ENCODE measurements at regions not wholly inside any gene's neighbourhood (a gene's known extent, or its start where the extent isn't known, plus 50 kb on each side); places are given as distances from the start of the nearest gene placed in this dataset.
A peak's percentile ranks its signal among the peaks of the same experiment; 100 is the strongest.

- intact Hi-C loops (cut with DNase I; ENCODE audit: low total_unique reads): no loop called here
- WGBS, 2 donors: 89 to 90% methylated on average over 9 of the region's 9 CpGs
- TF ChIP-seq POLR2A (IDR thresholded peaks at IDR 0.05): no peak
- TF ChIP-seq, protein P1, sequence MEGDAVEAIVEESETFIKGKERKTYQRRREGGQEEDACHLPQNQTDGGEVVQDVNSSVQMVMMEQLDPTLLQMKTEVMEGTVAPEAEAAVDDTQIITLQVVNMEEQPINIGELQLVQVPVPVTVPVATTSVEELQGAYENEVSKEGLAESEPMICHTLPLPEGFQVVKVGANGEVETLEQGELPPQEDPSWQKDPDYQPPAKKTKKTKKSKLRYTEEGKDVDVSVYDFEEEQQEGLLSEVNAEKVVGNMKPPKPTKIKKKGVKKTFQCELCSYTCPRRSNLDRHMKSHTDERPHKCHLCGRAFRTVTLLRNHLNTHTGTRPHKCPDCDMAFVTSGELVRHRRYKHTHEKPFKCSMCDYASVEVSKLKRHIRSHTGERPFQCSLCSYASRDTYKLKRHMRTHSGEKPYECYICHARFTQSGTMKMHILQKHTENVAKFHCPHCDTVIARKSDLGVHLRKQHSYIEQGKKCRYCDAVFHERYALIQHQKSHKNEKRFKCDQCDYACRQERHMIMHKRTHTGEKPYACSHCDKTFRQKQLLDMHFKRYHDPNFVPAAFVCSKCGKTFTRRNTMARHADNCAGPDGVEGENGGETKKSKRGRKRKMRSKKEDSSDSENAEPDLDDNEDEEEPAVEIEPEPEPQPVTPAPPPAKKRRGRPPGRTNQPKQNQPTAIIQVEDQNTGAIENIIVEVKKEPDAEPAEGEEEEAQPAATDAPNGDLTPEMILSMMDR (IDR thresholded peaks at IDR 0.05): no peak
- DNase-seq (ENCODE audit: low spot score in 2 of 2): peak in 1 of 2 donors; percentile 60
- H3K4me3 ChIP-seq (ENCODE audit: low read depth, poor library complexity, severe bottlenecking): no peak overlapping the region
Measured at GRCh38 chr5:3654515-3654914, 58.9 kb downstream of the IRX1 start.

DNA sequence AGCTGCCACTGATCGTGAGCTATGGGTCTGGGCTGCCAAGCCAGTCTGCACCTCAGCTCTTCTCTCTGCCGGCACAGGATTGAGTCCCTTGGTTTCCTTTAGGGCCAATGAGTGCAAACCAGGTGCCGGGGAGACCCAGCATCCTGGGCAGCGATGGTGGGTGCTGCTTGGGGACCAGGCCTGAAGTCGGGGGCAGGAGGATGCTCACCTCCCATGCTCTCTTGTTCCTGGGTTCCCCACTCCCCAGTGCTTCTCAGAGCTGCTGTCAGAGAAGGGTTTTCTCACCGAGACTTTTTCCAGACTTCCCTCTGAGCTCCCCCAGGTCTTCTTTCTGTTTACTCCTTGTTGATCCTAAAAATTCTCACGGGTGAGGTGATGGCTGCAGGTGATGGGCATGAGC is 61.2 kb downstream of the IRX1 start:
- H3K4me3 ChIP-seq (ENCODE audit: low read depth, poor library complexity, severe bottlenecking): no peak overlapping the region
- intact Hi-C loops (cut with DNase I; ENCODE audit: low total_unique reads): no loop called here
- WGBS, 2 donors: 79 to 86% methylated on average over 6 of the region's 7 CpGs
- peak in 1 of 2 donors; percentile 53 for DNase-seq (ENCODE audit: low spot score in 2 of 2)
- TF ChIP-seq, protein P1 (IDR thresholded peaks at IDR 0.05): no peak

GRCh38 chr5:3657364-3658022 is 61.9 kb downstream of the IRX1 start:
- TF ChIP-seq, protein P1 (IDR thresholded peaks at IDR 0.05): no peak
- no peak for TF ChIP-seq POLR2A (IDR thresholded peaks at IDR 0.05)
- 88 to 90% methylated on average over 15 to 18 of the region's 18 CpGs for WGBS, 2 donors
- H3K4me3 ChIP-seq (ENCODE audit: low read depth, poor library complexity, severe bottlenecking): no peak overlapping the region
- DNase-seq (ENCODE audit: low spot score in 2 of 2): peak in 1 of 2 donors; percentile 43
- intact Hi-C loops (cut with DNase I; ENCODE audit: low total_unique reads): no loop called here

- H3K4me3 ChIP-seq (ENCODE audit: low read depth, poor library complexity, severe bottlenecking): no peak overlapping the region
- 77 to 84% methylated on average over 10 of the region's 10 CpGs for WGBS, 2 donors
- intact Hi-C loops (cut with DNase I; ENCODE audit: low total_unique reads): no loop called here
- TF ChIP-seq POLR2A (IDR thresholded peaks at IDR 0.05): no peak
- TF ChIP-seq, protein P1 (IDR thresholded peaks at IDR 0.05): no peak
- DNase-seq (ENCODE audit: low spot score in 2 of 2): peak in 1 of 2 donors; percentile 46
Measured at GRCh38 chr5:3658929-3659328, 63.3 kb downstream of the IRX1 start.

- TF ChIP-seq, protein P1 (IDR thresholded peaks at IDR 0.05): no peak
- WGBS, 2 donors: 72 to 77% methylated on average over 8 of the region's 8 CpGs
- peak in 1 of 2 donors; percentile 67 for DNase-seq (ENCODE audit: low spot score in 2 of 2)
- intact Hi-C loops (cut with DNase I; ENCODE audit: low total_unique reads): no loop called here
- H3K4me3 ChIP-seq (ENCODE audit: low read depth, poor library complexity, severe bottlenecking): no peak overlapping the region
Measured at GRCh38 chr5:3659907-3660306, 64.3 kb downstream of the IRX1 start.

- DNase-seq (ENCODE audit: low spot score in 2 of 2): peak in 1 of 2 donors; percentile 36
- intact Hi-C loops (cut with DNase I; ENCODE audit: low total_unique reads): no loop called here
- WGBS, 2 donors: 84 to 86% methylated on average over 4 of the region's 4 CpGs
- no peak for TF ChIP-seq POLR2A (IDR thresholded peaks at IDR 0.05)
- TF ChIP-seq, protein P1 (IDR thresholded peaks at IDR 0.05): no peak
- no peak overlapping the region for H3K4me3 ChIP-seq (ENCODE audit: low read depth, poor library complexity, severe bottlenecking)
Measured at GRCh38 chr5:3660630-3661029, 65.0 kb downstream of the IRX1 start.
